ENCODE measurements at regions not wholly inside any gene's neighbourhood (a gene's known extent, or its start where the extent isn't known, plus 50 kb on each side); places are given as distances from the start of the nearest gene placed in this dataset.
"Not testable (repeated sequence)": the region's sequence is repeated elsewhere in the genome, so short reads cannot be mapped to it uniquely, and the experiment has no call there.

GRCh38 chr10:121690152-121690848, 92.1 kb upstream of the FGFR2 start:
- DNase-seq (ENCODE audit: low read depth in 2 of 3, low spot score in 1 of 3): no peak

- no peak for DNase-seq (ENCODE audit: low read depth in 2 of 3, low spot score in 1 of 3)
Measured at GRCh38 chr10:121687095-121687813, 89.0 kb upstream of the FGFR2 start.

GRCh38 chr10:121684276-121684675, 86.0 kb upstream of the FGFR2 start:
- no peak for DNase-seq (ENCODE audit: low read depth in 2 of 3, low spot score in 1 of 3)

GRCh38 chr10:121683816-121684215, 85.6 kb upstream of the FGFR2 start:
- DNase-seq (ENCODE audit: low read depth in 2 of 3, low spot score in 1 of 3): no peak

GRCh38 chr10:121683366-121683765, 85.1 kb upstream of the FGFR2 start:
- no peak for DNase-seq (ENCODE audit: low read depth in 2 of 3, low spot score in 1 of 3)

GRCh38 chr10:121681997-121682687, 83.9 kb upstream of the FGFR2 start:
- DNase-seq (ENCODE audit: low read depth in 2 of 3, low spot score in 1 of 3): no peak

- DNase-seq (ENCODE audit: low read depth in 2 of 3, low spot score in 1 of 3): no peak
Measured at GRCh38 chr10:121680879-121681655, 82.8 kb upstream of the FGFR2 start.

GRCh38 chr10:121679916-121680315, 81.7 kb upstream of the FGFR2 start:
- no peak for DNase-seq (ENCODE audit: low read depth in 2 of 3, low spot score in 1 of 3)

- DNase-seq (ENCODE audit: low read depth in 2 of 3, low spot score in 1 of 3): no peak
Measured at GRCh38 chr10:121678631-121679174, 80.5 kb upstream of the FGFR2 start.

- no peak for DNase-seq (ENCODE audit: low read depth in 2 of 3, low spot score in 1 of 3)
Measured at GRCh38 chr10:121677880-121678279, 79.6 kb upstream of the FGFR2 start.

- DNase-seq (ENCODE audit: low read depth in 2 of 3, low spot score in 1 of 3): no peak
Measured at GRCh38 chr10:121675344-121675743, 77.1 kb upstream of the FGFR2 start.

- DNase-seq (ENCODE audit: low read depth in 2 of 3, low spot score in 1 of 3): no peak
Measured at GRCh38 chr10:121674885-121675284, 76.6 kb upstream of the FGFR2 start.

GRCh38 chr10:121672733-121673132, 74.5 kb upstream of the FGFR2 start:
- no peak for DNase-seq (ENCODE audit: low read depth in 2 of 3, low spot score in 1 of 3)

GRCh38 chr10:121669840-121670239, 71.6 kb upstream of the FGFR2 start:
- DNase-seq (ENCODE audit: low read depth in 2 of 3, low spot score in 1 of 3): not testable (repeated sequence)

GRCh38 chr10:121669028-121669374, 70.8 kb upstream of the FGFR2 start:
- no peak for DNase-seq (ENCODE audit: low read depth in 2 of 3, low spot score in 1 of 3)

GRCh38 chr10:121668314-121669027, 70.2 kb upstream of the FGFR2 start:
- no peak for DNase-seq (ENCODE audit: low read depth in 2 of 3, low spot score in 1 of 3)

- DNase-seq (ENCODE audit: low read depth in 2 of 3, low spot score in 1 of 3): no peak
Measured at GRCh38 chr10:121667948-121668313, 69.7 kb upstream of the FGFR2 start.

GRCh38 chr10:121665809-121666208, 67.6 kb upstream of the FGFR2 start:
- no peak for DNase-seq (ENCODE audit: low read depth in 2 of 3, low spot score in 1 of 3)

- no peak for DNase-seq (ENCODE audit: low read depth in 2 of 3, low spot score in 1 of 3)
Measured at GRCh38 chr10:121664671-121665070, 66.4 kb upstream of the FGFR2 start.
